Testis (tissue), 2 donors: ENCODE measurements at regions not wholly inside any gene's neighbourhood (a gene's known extent, or its start where the extent isn't known, plus 50 kb on each side); places are given as distances from the start of the nearest gene placed in this dataset.

ENCODE experiments used
- DNase-seq: peaks from one replicate; pipeline ENCODE4 v3.0.0-alpha.2; 2019
- H3K27ac ChIP-seq, 2 donors: fragments of 200-600 bp; sonication (generic); one replicate each; pipeline ENCODE4 v1.5.1; 2019
- H3K27me3 ChIP-seq: fragments of 200-600 bp; sonication (generic); one replicate; pipeline ENCODE4 v1.5.1; 2019
- H3K36me3 ChIP-seq: fragments of 200-600 bp; sonication (generic); one replicate; pipeline ENCODE4 v1.5.1; 2017; ENCODE audit warnings: low read depth; ENCODE audit errors: missing control alignments
- H3K4me1 ChIP-seq: fragments of 200-600 bp; sonication (generic); one replicate; pipeline ENCODE4 v1.5.1; 2019
- H3K4me3 ChIP-seq, 2 donors: fragments of 200-600 bp; sonication (generic); one replicate each; pipeline ENCODE4 v1.5.1; 2017 to 2019
- H3K9me3 ChIP-seq: fragments of 200-600 bp; sonication (generic); one replicate; pipeline ENCODE4 v1.5.1; 2017
- POLR2A ChIP-seq: fragments of 450-650 bp; IDR thresholded peaks from one replicate; pipeline ENCODE4 v1.6.1; 2017; ENCODE audit warnings: antibody characterized with exemption, mild to moderate bottlenecking, moderate library complexity
- WGBS, 2 donors: methylation state at CpG; one replicate each; pipeline ENCODE4 v1.1.5; 2018; 5-methylcytosine and 5-hydroxymethylcytosine counted together
- intact Hi-C: fragments of 100-400 bp; cut with DNase I; formaldehyde crosslinking; loops from one replicate; pipeline ENCODE4 v1.15.1; 2023; ENCODE audit warnings: low total_unique reads
- TF ChIP-seq, protein P1 (sequence below), 3 experiments: fragments of 450-650 bp in 2 of 3; fragments of 200-600 bp in 1 of 3; sonication (generic) in 1 of 3; IDR thresholded peaks; one replicate each; pipeline ENCODE4 v1.5.1; 2016 to 2019; ENCODE audit warnings: antibody characterized with exemption in 3 of 3, mild to moderate bottlenecking in 2 of 3, moderate library complexity in 1 of 3

DNA sequence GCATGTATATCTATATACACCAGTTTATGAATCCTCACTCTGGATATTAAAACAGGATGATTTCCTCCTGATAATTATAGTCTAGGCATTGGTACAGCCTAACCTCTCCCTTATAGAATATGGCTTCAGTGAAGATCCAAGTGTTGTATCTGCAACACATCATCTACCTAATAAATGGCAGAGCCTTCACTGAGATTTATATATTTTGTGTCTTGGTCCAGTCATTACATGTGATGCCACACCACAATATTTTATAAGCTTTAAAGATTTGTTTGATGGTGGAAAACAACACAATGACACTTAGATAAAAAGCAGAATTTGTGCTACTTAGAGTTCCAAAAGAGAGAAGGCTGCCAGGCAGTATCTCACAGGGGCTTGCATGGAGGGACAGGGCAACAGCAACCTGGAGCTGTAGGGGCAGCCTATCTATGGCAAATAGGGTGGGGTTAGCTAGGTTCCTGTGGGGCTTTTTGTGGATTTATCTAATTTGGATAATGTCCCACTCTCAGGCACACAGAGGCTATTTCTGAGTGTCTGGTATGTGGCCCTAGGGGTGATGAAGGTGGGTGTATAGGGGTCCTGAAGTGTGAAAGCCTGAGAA is 1736.7 kb upstream of the PRR20A start:
- no peak overlapping the region for H3K27ac ChIP-seq

DNA sequence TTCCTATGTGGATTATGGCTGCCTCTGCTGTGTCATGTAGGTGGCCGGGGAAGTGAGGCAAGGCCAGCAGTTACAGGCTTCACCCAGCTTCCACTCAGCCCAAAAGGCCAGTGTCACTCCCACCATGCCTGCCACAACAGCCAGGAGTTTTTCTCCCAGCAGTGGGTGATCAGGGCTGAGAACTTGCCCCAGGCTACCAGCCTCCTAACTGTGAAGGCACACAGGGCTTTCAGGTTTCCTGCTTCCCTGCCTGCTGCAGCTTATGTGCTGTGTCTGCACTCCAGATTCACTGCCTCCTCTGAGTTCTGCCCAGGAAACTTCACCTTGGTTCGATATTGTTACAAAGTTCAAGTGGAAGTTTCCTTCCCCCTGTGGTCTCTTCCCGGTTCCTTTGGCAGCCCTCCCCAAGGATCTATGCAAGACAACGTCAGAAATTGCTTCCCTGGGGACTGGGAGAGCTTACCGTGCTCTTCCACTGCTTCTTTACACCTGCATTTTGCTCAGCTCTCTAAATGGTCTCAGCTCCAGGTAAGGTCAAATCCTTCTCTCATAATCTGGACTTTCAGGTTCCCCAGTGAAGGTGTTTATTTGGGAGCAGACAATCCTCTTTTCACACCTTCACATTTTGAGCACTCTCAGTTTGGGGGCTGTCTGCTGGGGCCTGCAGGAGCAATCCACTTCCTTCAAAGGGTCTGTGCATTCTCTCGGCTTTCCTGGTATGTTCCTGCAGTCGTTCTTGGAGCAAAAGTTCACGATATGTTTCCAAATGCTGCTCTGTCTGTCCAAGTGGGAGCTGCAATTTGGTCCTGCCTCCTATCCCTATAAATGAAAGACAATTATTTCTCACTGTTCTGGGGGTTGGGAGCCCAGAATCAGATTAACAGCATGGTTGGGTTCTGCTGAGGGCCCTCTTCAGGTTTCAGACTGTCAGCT is 1730.1 kb upstream of the PRR20A start:
- WGBS, 2 donors = 45 to 54% methylated on average over 8 of the region's 8 CpGs
- H3K4me1 ChIP-seq = no peaks in the 10 kb centered on the region
- TF ChIP-seq, protein P1, sequence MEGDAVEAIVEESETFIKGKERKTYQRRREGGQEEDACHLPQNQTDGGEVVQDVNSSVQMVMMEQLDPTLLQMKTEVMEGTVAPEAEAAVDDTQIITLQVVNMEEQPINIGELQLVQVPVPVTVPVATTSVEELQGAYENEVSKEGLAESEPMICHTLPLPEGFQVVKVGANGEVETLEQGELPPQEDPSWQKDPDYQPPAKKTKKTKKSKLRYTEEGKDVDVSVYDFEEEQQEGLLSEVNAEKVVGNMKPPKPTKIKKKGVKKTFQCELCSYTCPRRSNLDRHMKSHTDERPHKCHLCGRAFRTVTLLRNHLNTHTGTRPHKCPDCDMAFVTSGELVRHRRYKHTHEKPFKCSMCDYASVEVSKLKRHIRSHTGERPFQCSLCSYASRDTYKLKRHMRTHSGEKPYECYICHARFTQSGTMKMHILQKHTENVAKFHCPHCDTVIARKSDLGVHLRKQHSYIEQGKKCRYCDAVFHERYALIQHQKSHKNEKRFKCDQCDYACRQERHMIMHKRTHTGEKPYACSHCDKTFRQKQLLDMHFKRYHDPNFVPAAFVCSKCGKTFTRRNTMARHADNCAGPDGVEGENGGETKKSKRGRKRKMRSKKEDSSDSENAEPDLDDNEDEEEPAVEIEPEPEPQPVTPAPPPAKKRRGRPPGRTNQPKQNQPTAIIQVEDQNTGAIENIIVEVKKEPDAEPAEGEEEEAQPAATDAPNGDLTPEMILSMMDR (IDR thresholded peaks at IDR 0.05) = no peak
- TF ChIP-seq POLR2A = no peak
- H3K27ac ChIP-seq = no peak overlapping the region
- no peaks in the 10 kb centered on the region for H3K9me3 ChIP-seq
- no peaks in the 10 kb centered on the region for H3K36me3 ChIP-seq
- no peaks in the 10 kb centered on the region for H3K27me3 ChIP-seq
- no peak for DNase-seq
- H3K4me3 ChIP-seq = no peak overlapping the region
- intact Hi-C loops = no loop called here

More for the DNA sequence above, 1736.7 kb upstream of the PRR20A start:
- no peaks in the 10 kb centered on the region for H3K36me3 ChIP-seq
- intact Hi-C loops = no loop called here
- H3K4me3 ChIP-seq = no peak overlapping the region
- H3K27me3 ChIP-seq = no peaks in the 10 kb centered on the region
- H3K9me3 ChIP-seq = no peaks in the 10 kb centered on the region
- no peak for DNase-seq
- no peak for TF ChIP-seq POLR2A
- TF ChIP-seq, protein P1 (IDR thresholded peaks at IDR 0.05) = no peak
- H3K4me1 ChIP-seq = no peaks in the 10 kb centered on the region

DNA sequence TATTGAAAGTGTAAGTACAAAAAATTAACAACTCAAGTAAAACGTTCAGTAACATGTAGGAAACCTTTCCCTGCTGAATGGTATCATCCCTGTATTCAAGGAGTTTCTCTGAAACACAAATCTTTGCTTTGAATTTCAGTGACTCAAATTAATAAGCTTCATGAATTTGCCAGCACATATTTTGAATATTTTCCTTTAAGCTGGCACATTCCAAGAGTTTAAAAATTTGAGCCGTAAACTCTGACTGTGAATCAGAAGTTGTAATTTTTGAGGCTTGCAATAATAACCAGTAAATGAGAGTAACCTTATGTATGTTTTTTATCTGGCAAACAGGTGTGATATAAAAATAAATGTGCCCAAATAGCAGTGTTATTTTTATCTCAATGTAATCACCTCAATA is 1722.6 kb upstream of the PRR20A start:
- Histone ChIP-seq H3K4me1 (no peaks in the 10 kb centered on the region), H3K4me3 (no peak overlapping the region), H3K36me3 (no peaks in the 10 kb centered on the region), H3K27ac (no peak overlapping the region), H3K27me3 (no peaks in the 10 kb centered on the region), H3K9me3 (no peaks in the 10 kb centered on the region)
- 58 to 65% methylated on average over 2 of the region's 2 CpGs for WGBS, 2 donors
- no peak for DNase-seq
- intact Hi-C loops = no loop called here
- TF ChIP-seq, protein P1 (IDR thresholded peaks at IDR 0.05) = no peak
- no peak for TF ChIP-seq POLR2A

DNA sequence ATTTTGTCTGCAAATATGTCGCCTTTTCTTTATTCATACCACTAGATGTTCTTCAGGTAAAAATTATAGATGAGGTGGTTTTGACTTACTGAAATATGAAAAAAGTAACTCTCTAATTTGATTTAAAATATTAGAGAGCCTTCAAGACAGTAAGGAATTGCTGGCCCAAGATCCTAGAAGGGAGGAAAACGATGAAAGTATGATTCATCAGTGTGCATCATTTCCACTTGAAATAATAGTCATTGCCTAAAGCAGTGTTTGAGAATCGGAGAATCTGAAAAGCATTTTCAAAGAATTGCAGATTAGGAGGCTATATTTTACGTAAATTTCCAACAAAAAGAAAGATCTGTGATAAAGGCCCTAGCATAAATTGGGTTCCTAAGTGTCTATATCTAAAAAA is 1707.9 kb upstream of the PRR20A start:
- no peak overlapping the region for H3K4me3 ChIP-seq
- 65 to 69% methylated on average over 4 of the region's 4 CpGs for WGBS, 2 donors
- H3K27ac ChIP-seq = no peak overlapping the region
- H3K27me3 ChIP-seq = no peaks in the 10 kb centered on the region
- H3K36me3 ChIP-seq = no peaks in the 10 kb centered on the region
- no peaks in the 10 kb centered on the region for H3K4me1 ChIP-seq
- intact Hi-C loops = no loop called here
- DNase-seq = no peak
- no peaks in the 10 kb centered on the region for H3K9me3 ChIP-seq
- no peak for TF ChIP-seq POLR2A
- TF ChIP-seq, protein P1 (IDR thresholded peaks at IDR 0.05) = no peak
